HG02973 (cell line): ENCODE measurements at regions not wholly inside any gene's neighbourhood (a gene's known extent, or its start where the extent isn't known, plus 50 kb on each side); places are given as distances from the start of the nearest gene placed in this dataset.
"Not testable (repeated sequence)": the region's sequence is repeated elsewhere in the genome, so short reads cannot be mapped to it uniquely, and the experiment has no call there.

Source experiments
- ATAC-seq: cut with Tn5 transposase; IDR thresholded peaks from one replicate; pipeline ENCODE4 v1.9.1; 2021; ENCODE audit warnings: moderate library complexity; ENCODE audit not compliant: unreplicated experiment

GRCh38 chr3:66838704-66839103 lies 159.4 kb upstream of the KBTBD8 start:
- ATAC-seq = no peak

DNA sequence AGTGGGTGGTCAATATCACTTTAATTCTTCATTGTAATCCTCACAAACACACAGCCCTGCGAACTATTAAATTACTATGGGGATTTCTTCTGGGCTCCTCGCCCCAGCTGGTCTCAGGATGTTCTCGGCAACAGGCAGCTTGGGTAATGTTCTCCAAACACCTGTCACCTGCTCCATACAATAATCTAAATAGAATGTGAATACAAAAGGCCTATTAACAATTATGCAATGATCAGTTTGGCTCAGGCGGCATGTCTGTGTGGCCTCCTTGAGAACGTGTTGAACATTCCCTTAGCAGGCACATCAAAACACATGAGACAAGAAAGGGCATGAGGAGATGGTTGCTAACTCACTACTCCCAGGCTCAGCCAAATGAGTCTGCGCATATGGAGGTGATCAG lies 158.6 kb upstream of the KBTBD8 start:
- no peak for ATAC-seq

GRCh38 chr3:66842761-66843464 lies 155.2 kb upstream of the KBTBD8 start:
- not testable (repeated sequence) for ATAC-seq

GRCh38 chr3:66851894-66852613 lies 146.1 kb upstream of the KBTBD8 start:
- ATAC-seq = no peak

- no peak for ATAC-seq
These were observed 143.4 kb upstream of the KBTBD8 start for GRCh38 chr3:66854601-66855151.

GRCh38 chr3:66856533-66856932 lies 141.6 kb upstream of the KBTBD8 start:
- ATAC-seq = peak; percentile 92

- no peak for ATAC-seq
These were observed 139.3 kb upstream of the KBTBD8 start for GRCh38 chr3:66858656-66859381.

DNA sequence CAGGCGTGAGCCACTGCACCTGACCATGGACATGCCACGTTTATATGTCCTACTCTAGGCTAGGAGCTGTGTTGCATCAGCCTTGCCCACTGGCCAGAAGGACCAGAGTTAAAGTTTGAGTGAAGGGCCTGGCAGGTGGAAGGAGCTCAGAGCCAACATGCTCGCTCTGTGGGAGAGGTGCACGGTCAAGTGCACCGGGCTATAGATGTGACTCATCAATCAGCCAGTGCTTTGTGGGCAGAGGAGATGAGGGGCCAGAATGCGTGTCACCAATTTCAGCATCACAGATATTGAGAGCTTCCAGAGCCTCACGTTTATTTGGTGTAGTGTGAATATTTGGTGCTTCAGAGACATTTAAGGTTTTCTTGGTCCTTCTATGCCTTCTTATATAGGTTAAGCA lies 137.3 kb upstream of the KBTBD8 start:
- ATAC-seq = no peak

DNA sequence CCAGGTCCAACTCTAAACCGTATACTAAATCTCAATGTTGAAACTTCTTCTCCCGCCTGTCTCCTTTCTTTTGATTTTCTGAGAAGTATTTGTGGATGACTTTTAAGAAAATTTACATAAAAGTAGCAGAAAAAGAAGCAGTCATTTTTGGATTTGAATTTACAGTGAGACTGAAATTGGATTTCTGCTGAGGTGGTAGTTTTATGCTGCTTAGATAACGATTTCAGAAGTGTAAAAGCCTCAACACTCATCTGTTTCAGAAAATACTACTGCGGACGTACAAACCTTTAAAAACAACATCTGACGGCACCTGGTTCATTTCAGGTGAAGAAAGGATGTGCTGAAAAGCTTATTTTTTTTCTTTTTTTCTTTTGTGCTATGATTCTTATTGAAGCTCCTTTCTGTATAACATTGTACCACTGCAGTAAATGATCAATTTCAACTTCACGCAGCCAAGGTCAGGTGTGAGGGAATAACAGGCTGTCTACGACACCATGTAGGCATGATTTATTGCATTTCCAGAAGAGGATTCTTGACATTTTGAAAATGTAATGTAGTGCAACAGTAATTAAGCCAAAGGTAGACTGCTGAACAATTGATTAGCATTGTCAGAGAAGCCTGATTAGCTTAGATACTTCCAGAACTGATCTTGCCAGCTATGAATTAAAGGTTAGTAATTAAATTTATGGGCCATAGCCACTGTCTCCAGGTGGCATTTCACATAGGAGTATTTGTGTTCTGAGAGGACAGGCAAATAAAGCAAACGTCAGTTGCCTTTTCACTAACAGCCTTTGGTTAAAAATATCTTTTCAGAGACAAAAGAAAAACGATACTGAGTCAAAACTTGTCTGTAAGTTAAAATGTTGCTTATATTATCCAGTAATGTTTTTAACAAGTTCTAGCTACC lies 134.6 kb upstream of the KBTBD8 start:
- no peak for ATAC-seq

DNA sequence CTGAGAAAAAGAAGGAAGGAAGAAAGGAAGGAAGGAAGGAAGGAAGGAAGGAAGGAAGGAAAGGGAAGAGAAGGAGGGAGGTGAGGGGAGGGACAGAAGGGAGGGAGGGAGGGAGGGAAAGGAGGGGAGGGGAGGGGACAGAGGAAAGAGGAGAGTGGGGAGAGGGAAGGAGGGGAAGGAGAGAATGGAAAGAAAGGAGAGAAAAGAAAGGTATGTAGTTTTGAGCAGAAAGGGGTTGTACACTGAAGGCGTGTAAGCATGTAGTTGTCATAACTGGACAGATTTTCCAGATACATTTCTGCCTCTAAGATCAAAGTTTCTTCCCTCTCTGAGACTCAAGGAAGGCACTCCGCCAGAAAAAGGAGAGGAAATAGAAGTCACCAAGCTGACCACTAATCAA lies 113.4 kb upstream of the KBTBD8 start:
- no peak for ATAC-seq

DNA sequence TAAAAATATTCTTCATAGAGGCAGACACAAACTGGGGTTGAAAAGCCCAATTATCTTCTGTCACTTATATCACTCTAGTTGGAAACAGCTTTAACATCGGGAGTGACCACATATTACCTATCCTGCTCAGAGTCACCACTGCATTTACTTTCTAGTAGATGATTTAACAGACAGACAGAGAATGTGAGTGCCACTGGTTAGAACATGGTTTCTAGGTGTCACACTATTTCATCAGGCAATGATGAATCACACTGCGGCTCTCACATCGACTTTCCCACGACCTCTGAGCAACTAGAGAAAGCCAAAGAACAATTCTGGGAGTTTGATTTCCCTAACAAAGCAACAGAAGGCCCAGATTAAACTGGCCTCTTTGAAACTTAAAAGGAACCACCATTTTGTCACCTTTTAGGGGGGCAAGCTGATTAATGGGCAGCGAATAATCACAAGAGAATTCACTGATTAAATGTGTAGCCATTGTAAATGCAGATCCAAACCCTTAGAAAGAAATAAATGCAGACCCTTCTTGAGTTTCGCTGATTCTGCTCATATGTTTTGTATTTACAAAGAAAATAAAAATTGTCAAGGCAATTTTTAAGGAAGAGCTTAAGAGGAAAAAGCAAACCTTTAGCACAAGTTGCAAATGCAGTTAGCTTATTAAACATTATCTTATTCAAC lies 112.6 kb upstream of the KBTBD8 start:
- ATAC-seq = no peak

DNA sequence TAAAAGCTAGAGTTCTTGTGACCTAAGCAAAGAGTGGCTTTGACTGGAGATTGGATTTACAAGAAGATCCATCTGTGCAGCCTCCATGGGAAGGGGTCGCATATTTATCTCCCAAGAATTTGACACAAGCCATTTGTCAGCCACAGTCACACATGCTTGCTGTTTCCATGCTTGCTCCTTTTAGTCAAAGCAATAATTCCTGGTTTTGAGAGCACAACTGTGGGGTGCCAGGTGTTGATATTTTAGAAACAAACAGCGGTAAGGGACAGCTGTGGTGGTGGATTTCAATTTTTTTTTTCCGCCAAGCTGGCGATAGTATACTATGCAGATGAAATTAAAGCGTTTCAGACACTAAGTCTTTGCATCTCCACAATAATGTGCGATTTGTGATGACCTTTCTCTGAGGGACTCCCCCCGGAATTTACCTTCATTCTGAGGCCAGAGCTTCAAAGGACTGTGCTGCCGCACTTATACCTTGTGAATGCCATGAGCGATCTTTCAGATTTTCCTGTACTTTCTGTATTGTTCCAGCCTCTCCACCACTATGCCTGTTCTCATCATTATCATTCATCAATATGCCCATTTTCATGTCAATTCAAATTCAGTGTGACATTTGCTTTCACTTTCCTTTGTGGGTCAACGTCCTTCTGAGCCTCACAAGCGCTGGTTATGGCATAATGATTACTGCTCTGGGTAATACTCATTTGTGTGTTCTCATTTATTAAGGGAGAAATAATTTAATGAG lies 108.2 kb upstream of the KBTBD8 start:
- ATAC-seq = no peak

- ATAC-seq = no peak
These were observed 100.0 kb upstream of the KBTBD8 start for GRCh38 chr3:66898155-66898554.

GRCh38 chr3:66904336-66904735 lies 93.8 kb upstream of the KBTBD8 start:
- ATAC-seq = no peak

DNA sequence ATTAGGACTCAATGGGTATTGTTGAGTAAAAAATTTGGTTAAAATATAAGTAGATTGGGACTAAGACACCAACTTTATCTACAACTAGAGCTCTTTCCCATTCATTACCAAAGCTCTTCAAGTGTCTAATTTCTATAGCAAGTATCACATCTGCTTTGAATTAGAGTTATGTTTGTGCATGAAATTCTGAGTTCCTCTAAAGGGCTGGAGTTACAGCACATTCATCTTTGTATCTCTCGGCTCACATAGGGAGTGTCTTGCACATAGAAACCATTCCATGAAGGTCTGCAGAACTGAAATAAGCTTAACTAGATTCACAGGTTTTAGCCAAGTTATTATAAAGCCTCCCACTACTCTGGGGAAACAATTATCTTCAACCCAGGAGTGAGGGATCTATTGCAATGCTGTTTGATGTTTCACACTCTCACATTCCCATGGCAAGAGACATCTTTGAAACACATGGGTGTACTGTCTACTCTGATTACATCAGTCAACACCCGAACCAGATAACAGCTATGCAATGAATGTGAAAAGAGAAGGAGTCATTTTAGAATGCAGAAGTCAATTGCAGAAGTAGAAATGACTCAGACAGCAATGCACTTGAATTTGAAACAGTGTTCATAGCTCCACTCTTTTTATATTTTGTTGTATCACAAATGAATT lies 93.1 kb upstream of the KBTBD8 start:
- ATAC-seq = no peak

GRCh38 chr3:66907136-66907535 lies 91.0 kb upstream of the KBTBD8 start:
- no peak for ATAC-seq

DNA sequence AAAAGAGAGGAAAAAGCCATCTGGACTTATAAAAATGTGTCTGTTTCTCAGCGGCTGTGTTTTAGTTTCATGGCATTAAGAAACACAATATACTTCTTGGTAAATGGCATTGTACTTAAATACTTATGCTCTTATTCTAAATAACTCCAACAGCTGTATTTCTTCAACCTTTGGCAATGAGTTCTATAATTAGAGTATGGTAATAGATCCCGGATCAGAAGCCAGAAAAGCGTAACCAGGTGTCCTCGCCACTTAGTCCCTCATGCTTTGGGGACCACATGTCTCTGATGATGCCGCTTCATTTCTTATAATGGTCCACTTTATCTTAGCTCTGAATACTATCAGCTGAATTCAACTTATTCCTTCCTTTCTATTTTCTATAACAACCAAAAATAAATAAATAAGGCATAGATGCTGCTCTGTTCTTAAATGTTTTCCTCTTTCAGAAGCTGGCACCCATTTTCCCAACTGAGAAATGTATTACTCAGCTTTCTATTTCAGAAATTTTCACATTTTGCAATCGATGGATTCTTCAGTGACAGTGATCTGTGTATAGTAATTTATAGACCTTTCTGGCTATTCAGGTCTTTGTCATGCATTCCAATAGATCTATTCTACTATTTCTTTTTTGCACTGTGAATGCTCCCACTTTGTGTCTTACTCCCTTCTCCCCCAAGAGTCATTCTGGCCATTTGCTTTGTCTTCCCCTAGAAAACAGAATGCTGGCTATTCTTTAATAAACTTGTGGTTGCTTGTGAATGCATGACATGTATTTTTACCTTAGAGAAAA lies 87.6 kb upstream of the KBTBD8 start:
- ATAC-seq = no peak

DNA sequence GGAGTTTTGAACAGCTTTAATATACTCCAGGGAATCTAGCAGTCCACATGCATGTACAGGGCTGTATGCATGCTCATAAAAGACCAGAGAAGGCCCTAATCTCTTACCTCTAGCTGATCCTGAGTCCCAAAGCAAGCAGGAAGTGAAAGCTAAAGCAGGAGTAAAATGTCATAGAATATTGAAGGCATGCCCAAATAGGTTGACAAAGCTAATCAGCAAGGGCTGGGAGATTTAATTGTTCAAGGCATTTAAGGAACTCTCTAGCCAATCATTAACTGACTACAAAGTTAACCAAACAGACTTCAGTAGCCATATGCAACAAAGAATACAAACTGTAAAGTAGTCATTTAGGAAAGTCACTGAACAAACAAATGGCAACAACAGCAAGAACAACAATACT lies 85.8 kb upstream of the KBTBD8 start:
- no peak for ATAC-seq
